Activated naive CD4-positive, alpha-beta T cell (primary cell): ENCODE measurements at regions not wholly inside any gene's neighbourhood (a gene's known extent, or its start where the extent isn't known, plus 50 kb on each side); places are given as distances from the start of the nearest gene placed in this dataset.
"Not testable (repeated sequence)": the region's sequence is repeated elsewhere in the genome, so short reads cannot be mapped to it uniquely, and the experiment has no call there.

Experiments used
- DNase-seq, 4 experiments: peaks; one replicate each; lab custom pipeline; 2025; lab: John Stamatoyannopoulos, UW

- no peak for DNase-seq
Observed at GRCh38 chr14:104250175-104250574, 111.8 kb downstream of the KIF26A start.

GRCh38 chr14:104252256-104253215 lies 114.1 kb downstream of the KIF26A start:
- no peak for DNase-seq

GRCh38 chr14:104253223-104253822 lies 114.9 kb downstream of the KIF26A start:
- no peak for DNase-seq

GRCh38 chr14:104253901-104254353 lies 115.5 kb downstream of the KIF26A start:
- DNase-seq: no peak

GRCh38 chr14:104254735-104255400 lies 116.5 kb downstream of the KIF26A start:
- no peak for DNase-seq

GRCh38 chr14:104256025-104256424 lies 117.6 kb downstream of the KIF26A start:
- DNase-seq: no peak

- DNase-seq: no peak
Observed at GRCh38 chr14:104262515-104263514, 124.4 kb downstream of the KIF26A start.

- DNase-seq: no peak
Observed at GRCh38 chr14:104263675-104264358, 125.4 kb downstream of the KIF26A start.

- DNase-seq: no peak
Observed at GRCh38 chr14:104264495-104265265, 126.3 kb downstream of the KIF26A start.

GRCh38 chr14:104265918-104266630 lies 127.7 kb downstream of the KIF26A start:
- DNase-seq: no peak

GRCh38 chr14:104266631-104267575 lies 128.5 kb downstream of the KIF26A start:
- DNase-seq: no peak

GRCh38 chr14:104267895-104268294 lies 129.5 kb downstream of the KIF26A start:
- DNase-seq: no peak

- DNase-seq: no peak
Observed at GRCh38 chr14:104268295-104268694, 129.9 kb downstream of the KIF26A start.

GRCh38 chr14:104268725-104269436 lies 130.5 kb downstream of the KIF26A start:
- no peak for DNase-seq

- DNase-seq: not testable (repeated sequence)
Observed at GRCh38 chr14:104269511-104270241, 131.3 kb downstream of the KIF26A start.

- DNase-seq: no peak
Observed at GRCh38 chr14:104271391-104271790, 133.0 kb downstream of the KIF26A start.

- no peak for DNase-seq
Observed at GRCh38 chr14:104274806-104275205, 136.4 kb downstream of the KIF26A start.
